UCSD-AML1 (cell line): ENCODE measurements at regions not wholly inside any gene's neighbourhood (a gene's known extent, or its start where the extent isn't known, plus 50 kb on each side); places are given as distances from the start of the nearest gene placed in this dataset.

Experiments
- DNase-seq: peaks from one replicate; lab custom pipeline; 2025; ENCODE audit not compliant: unreplicated experiment; lab: John Stamatoyannopoulos, UW

- no peak for DNase-seq
These were observed 378.3 kb upstream of the SALL3 start for GRCh38 chr18:78601349-78601748.

GRCh38 chr18:78601923-78602322, 377.7 kb upstream of the SALL3 start:
- DNase-seq: no peak

GRCh38 chr18:78602430-78602829, 377.2 kb upstream of the SALL3 start:
- DNase-seq: no peak

GRCh38 chr18:78603102-78603983, 376.3 kb upstream of the SALL3 start:
- no peak for DNase-seq

GRCh38 chr18:78605255-78605654, 374.4 kb upstream of the SALL3 start:
- no peak for DNase-seq

GRCh38 chr18:78607221-78607620, 372.4 kb upstream of the SALL3 start:
- DNase-seq: no peak

- DNase-seq: no peak
These were observed 371.8 kb upstream of the SALL3 start for GRCh38 chr18:78607784-78608183.

- DNase-seq: no peak
These were observed 369.4 kb upstream of the SALL3 start for GRCh38 chr18:78610179-78610578.

- DNase-seq: no peak
These were observed 368.3 kb upstream of the SALL3 start for GRCh38 chr18:78611201-78611800.

- DNase-seq: no peak
These were observed 367.7 kb upstream of the SALL3 start for GRCh38 chr18:78611869-78612268.

GRCh38 chr18:78612318-78612717, 367.3 kb upstream of the SALL3 start:
- no peak for DNase-seq

GRCh38 chr18:78612801-78613200, 366.8 kb upstream of the SALL3 start:
- no peak for DNase-seq

GRCh38 chr18:78618726-78619125, 360.9 kb upstream of the SALL3 start:
- no peak for DNase-seq

GRCh38 chr18:78619854-78620253, 359.8 kb upstream of the SALL3 start:
- no peak for DNase-seq

GRCh38 chr18:78620326-78620725, 359.3 kb upstream of the SALL3 start:
- DNase-seq: no peak

GRCh38 chr18:78621141-78621755, 358.4 kb upstream of the SALL3 start:
- DNase-seq: no peak

- no peak for DNase-seq
These were observed 357.2 kb upstream of the SALL3 start for GRCh38 chr18:78622251-78622906.

GRCh38 chr18:78622907-78623541, 356.6 kb upstream of the SALL3 start:
- no peak for DNase-seq

GRCh38 chr18:78624646-78625279, 354.9 kb upstream of the SALL3 start:
- DNase-seq: no peak

GRCh38 chr18:78625847-78626246, 353.8 kb upstream of the SALL3 start:
- DNase-seq: no peak
